ENCODE measurements at regions not wholly inside any gene's neighbourhood (a gene's known extent, or its start where the extent isn't known, plus 50 kb on each side); places are given as distances from the start of the nearest gene placed in this dataset. TPM values are rescaled to one million over a fixed set of nuclear protein-coding genes. Genes with fewer than 3 reads are reported as not detected.

Small RNA genes in the stretch of these regions (microRNA-seq; reads per million reads assigned to microRNA genes)
- not detected for gene MIR302F (ENCODE audit: borderline microRNAs expressed)

Data from naive thymus-derived CD4-positive, alpha-beta T cell (primary cell).